NCI-H524 (cell line): ENCODE measurements at regions not wholly inside any gene's neighbourhood (a gene's known extent, or its start where the extent isn't known, plus 50 kb on each side); places are given as distances from the start of the nearest gene placed in this dataset.

Source experiments
- DNase-seq, 2 experiments: peaks; one replicate each; lab custom pipeline; 2025; lab: John Stamatoyannopoulos, UW

GRCh38 chr14:84610086-84610485 lies 919.9 kb upstream of the FLRT2 start:
- DNase-seq, result no peak

- DNase-seq, result no peak
Measured at GRCh38 chr14:84622357-84622756, 907.6 kb upstream of the FLRT2 start.

- no peak for DNase-seq
Measured at GRCh38 chr14:84643446-84643845, 886.5 kb upstream of the FLRT2 start.

- no peak for DNase-seq
Measured at GRCh38 chr14:84646786-84647500, 883.0 kb upstream of the FLRT2 start.

GRCh38 chr14:84655014-84655413 lies 874.9 kb upstream of the FLRT2 start:
- peak; percentile 77 to 90 for DNase-seq

GRCh38 chr14:84657911-84658310 lies 872.0 kb upstream of the FLRT2 start:
- DNase-seq, result no peak

GRCh38 chr14:84670796-84671195 lies 859.1 kb upstream of the FLRT2 start:
- no peak for DNase-seq

- no peak for DNase-seq
Measured at GRCh38 chr14:84671776-84672175, 858.2 kb upstream of the FLRT2 start.

GRCh38 chr14:84674636-84675035 lies 855.3 kb upstream of the FLRT2 start:
- no peak for DNase-seq

- no peak for DNase-seq
Measured at GRCh38 chr14:84686550-84686949, 843.4 kb upstream of the FLRT2 start.

- no peak for DNase-seq
Measured at GRCh38 chr14:84688297-84689025, 841.5 kb upstream of the FLRT2 start.

GRCh38 chr14:84694161-84694560 lies 835.8 kb upstream of the FLRT2 start:
- no peak for DNase-seq

- DNase-seq, result no peak
Measured at GRCh38 chr14:84704601-84705000, 825.3 kb upstream of the FLRT2 start.

GRCh38 chr14:84707830-84708229 lies 822.1 kb upstream of the FLRT2 start:
- DNase-seq, result peak; percentile 86 to 94

- no peak for DNase-seq
Measured at GRCh38 chr14:84708865-84709264, 821.1 kb upstream of the FLRT2 start.

GRCh38 chr14:84726471-84726870 lies 803.5 kb upstream of the FLRT2 start:
- no peak for DNase-seq

GRCh38 chr14:84749191-84749955 lies 780.6 kb upstream of the FLRT2 start:
- DNase-seq, result no peak

- no peak for DNase-seq
Measured at GRCh38 chr14:84750284-84750683, 779.7 kb upstream of the FLRT2 start.

- DNase-seq, result peak in 1 of 2 experiments; percentile 25
Measured at GRCh38 chr14:84750763-84751554, 779.0 kb upstream of the FLRT2 start.

- no peak for DNase-seq
Measured at GRCh38 chr14:84751745-84752144, 778.2 kb upstream of the FLRT2 start.

GRCh38 chr14:84760489-84761126 lies 769.3 kb upstream of the FLRT2 start:
- no peak for DNase-seq

GRCh38 chr14:84767434-84767833 lies 762.5 kb upstream of the FLRT2 start:
- no peak for DNase-seq
